ENCODE measurements at regions not wholly inside any gene's neighbourhood (a gene's known extent, or its start where the extent isn't known, plus 50 kb on each side); places are given as distances from the start of the nearest gene placed in this dataset.

- peak; percentile 52; the same call in 1 of the 2 replicates for TF ChIP-seq PAX5 (IDR thresholded peaks at IDR 0.05; ENCODE audit: borderline replicate concordance, low read depth, low read length)
- 0 out of 2 replicates have a peak, but pooled peaks have one; percentile 21 for TF ChIP-seq EED (IDR thresholded peaks at IDR 0.05; ENCODE audit: low read depth)
- no peak for TF ChIP-seq HDAC6 (IDR thresholded peaks at IDR 0.05; ENCODE audit: unreplicated experiment)
- TF ChIP-seq ETV6 (conservative IDR thresholded peaks at IDR 0.05 in 1 of 2, IDR thresholded peaks at IDR 0.05 in 1 of 2; ENCODE audit: borderline replicate concordance in 1 of 2, low read depth in 1 of 2) = peak in 1 of 2 experiments; percentile 53; a peak in 1 of 4 replicates
- 0 out of 4 replicates have a peak, but pooled peaks of 1 of the 2 experiments have one; percentile 8 for TF ChIP-seq EP300 (IDR thresholded peaks at IDR 0.05; ENCODE audit: borderline replicate concordance in 1 of 2, control insufficient read depth in 1 of 2, low read depth in 2 of 2, low read length in 2 of 2)
- no peak for TF ChIP-seq RELA (IDR thresholded peaks at IDR 0.05; ENCODE audit: borderline replicate concordance, partially characterized antibody)
These were observed 148.7 kb upstream of the PRMT6 start (continued) for GRCh38 chr1:106907795-106908194.

DNA sequence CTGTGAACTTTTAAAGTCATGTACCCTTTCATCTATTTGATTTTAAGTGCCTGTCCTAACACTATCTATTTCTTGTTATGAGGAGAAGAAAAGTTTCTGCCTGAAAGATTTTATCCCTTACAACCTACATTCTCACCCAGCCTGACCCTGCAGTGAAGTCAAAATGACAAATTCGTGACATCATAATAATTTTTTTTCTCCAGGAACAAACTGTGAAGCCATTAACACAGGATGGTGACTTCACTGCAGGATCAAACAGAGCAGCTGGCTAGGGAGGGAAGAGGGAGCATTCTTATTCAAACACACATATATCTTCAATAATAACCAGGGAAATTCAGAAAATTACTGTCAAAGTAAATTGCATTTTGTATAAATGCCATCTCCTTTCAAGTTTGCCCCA is 147.8 kb upstream of the PRMT6 start:
- in situ Hi-C loops (cut with MboI) (no loop called here), intact Hi-C loops (cut with micrococcal nuclease; ENCODE audit: unreplicated experiment) (no loop called here)
- Histone ChIP-seq H3K36me3 (ENCODE audit: control insufficient read depth in 2 of 2, insufficient read depth in 2 of 2, low read length in 1 of 2) (no peaks in the 10 kb centered on the region), H3K4me3 (no peak overlapping the region), H3K9me3 (replicated peaks; ENCODE audit: control insufficient read depth, insufficient read depth, low read length) (no peaks in the 10 kb centered on the region), H3K27ac (ENCODE audit: control insufficient read depth, insufficient read depth) (no peak overlapping the region), H3K4me1 (ENCODE audit: control insufficient read depth, insufficient read depth, low read length) (peaks cover 8% of the 10 kb centered on the region), H3K9ac (ENCODE audit: control insufficient read depth, insufficient read depth, low read length) (no peak overlapping the region), H4K20me1 (ENCODE audit: control insufficient read depth, insufficient read depth) (no peaks in the 10 kb centered on the region), H3K79me2 (ENCODE audit: control insufficient read depth, insufficient read depth, low read length) (no peaks in the 10 kb centered on the region), H3K27me3 (replicated peaks in 1 of 2; ENCODE audit: control insufficient read depth in 2 of 2, insufficient read depth in 2 of 2, low read length in 1 of 2) (no peaks in the 10 kb centered on the region), H2AFZ (ENCODE audit: control insufficient read depth, low read depth, low read length) (no peak overlapping the region), H3K4me2 (ENCODE audit: control insufficient read depth, insufficient read depth) (no peak overlapping the region)
- CTCF ChIA-PET = no interaction called here
- ATAC-seq = no peak
- 0% methylated on average over 1 of the region's 1 CpG for WGBS (ENCODE audit: insufficient coverage, insufficient replicate concordance, low lambda C conversion rate, missing lambda C conversion rate)
- DNase-seq (ENCODE audit: low read depth, low spot score) = no peak
- no peak for FAIRE-seq
- SMC1A ChIA-PET (ENCODE audit: uncharacterized antibody, unreplicated experiment) = no interaction called here
- RAD21 ChIA-PET (ENCODE audit: unreplicated experiment) = no interaction called here
- POLR2A ChIA-PET = no interaction called here
- BruUV-seq (replicated peaks) = no TSS peak
- no peak for TF ChIP-seq NFYB (IDR thresholded peaks at IDR 0.05; ENCODE audit: insufficient read depth, low read depth, low read length)
- no peak for TF ChIP-seq DPF2 (IDR thresholded peaks at IDR 0.05)
- TF ChIP-seq ZBTB4 (CRISPR knock-in tag; IDR thresholded peaks at IDR 0.05) = no peak
- no peak for TF ChIP-seq HCFC1 (IDR thresholded peaks at IDR 0.05; ENCODE audit: low read length)
- no peak for TF ChIP-seq SMARCA5 (IDR thresholded peaks at IDR 0.05)
- TF ChIP-seq MTA2 (IDR thresholded peaks at IDR 0.05; ENCODE audit: low read depth) = no peak
- TF ChIP-seq YBX1 (IDR thresholded peaks at IDR 0.05) = no peak
- TF ChIP-seq HDAC6 (IDR thresholded peaks at IDR 0.05; ENCODE audit: unreplicated experiment) = no peak
- TF ChIP-seq NFXL1 (IDR thresholded peaks at IDR 0.05; ENCODE audit: borderline replicate concordance) = no peak
- TF ChIP-seq BCL3 (IDR thresholded peaks at IDR 0.05; ENCODE audit: borderline replicate concordance, insufficient read depth, low read depth, low read length, poor library complexity, severe bottlenecking) = no peak
- TF ChIP-seq REST (IDR thresholded peaks at IDR 0.05; ENCODE audit: low read depth, low read length) = no peak

Data from GM12878 (cell line).